MCF 10A (cell line): ENCODE measurements at regions not wholly inside any gene's neighbourhood (a gene's known extent, or its start where the extent isn't known, plus 50 kb on each side); places are given as distances from the start of the nearest gene placed in this dataset.

ENCODE experiments used
- BruUV-seq: library from RNA; stranded (reverse); fragments of 400-500 nt; replicated peaks from 2 replicates; lab custom pipeline; 2021; lab: Mats Ljungman, UMichigan
- CTCF ChIA-PET: fragments of 300-600 bp; sonication (Branson Sonifier 250); formaldehyde crosslinking; extraction: SDS; loops from one replicate; lab custom pipeline; 2021; ENCODE audit warnings: antibody characterized with exemption, inconsistent platforms; lab: Yijun Ruan, JAX
- POLR2A ChIA-PET: fragments of 300-600, 350-650 bp; sonication (Branson Sonifier 250); formaldehyde crosslinking; extraction: SDS; loops from one replicate; lab custom pipeline; 2020; ENCODE audit warnings: antibody characterized with exemption, inconsistent platforms; lab: Yijun Ruan, JAX
- DNase-seq: peaks from one replicate; pipeline ENCODE4 v3.0.0-alpha.2; 2018; ENCODE audit not compliant: unreplicated experiment
- H3K27ac Mint-ChIP-seq: one replicate; pipeline ENCODE4 v1.8.0; 2022; ENCODE audit warnings: mild to moderate bottlenecking, low read depth, mixed read lengths; ENCODE audit not compliant: unreplicated experiment
- H3K27me3 Mint-ChIP-seq: one replicate; pipeline ENCODE4 v1.8.0; 2022; ENCODE audit warnings: mixed read lengths; ENCODE audit not compliant: insufficient read depth, unreplicated experiment
- H3K36me3 Mint-ChIP-seq: one replicate; pipeline ENCODE4 v1.8.0; 2022; ENCODE audit warnings: mild to moderate bottlenecking, moderate library complexity, mixed read lengths; ENCODE audit not compliant: insufficient read depth, unreplicated experiment
- H3K4me1 Mint-ChIP-seq: one replicate; pipeline ENCODE4 v1.8.0; 2022; ENCODE audit warnings: mixed read lengths; ENCODE audit not compliant: insufficient read depth, unreplicated experiment
- H3K4me3 Mint-ChIP-seq: one replicate; pipeline ENCODE4 v1.8.0; 2022; ENCODE audit warnings: mild to moderate bottlenecking, moderate library complexity, mixed read lengths; ENCODE audit not compliant: unreplicated experiment
- H3K9me3 Mint-ChIP-seq: one replicate; pipeline ENCODE4 v1.8.0; 2022; ENCODE audit warnings: mixed read lengths; ENCODE audit not compliant: unreplicated experiment
- intact Hi-C: fragments of 100-400 bp; cut with micrococcal nuclease; formaldehyde crosslinking; loops from 2 replicates; pipeline ENCODE4 v1.14.1; 2022
- TF ChIP-seq, protein P1 (sequence below): fragments of 200-600 bp; IDR thresholded peaks from one replicate; pipeline ENCODE4 v1.8.0; 2022; ENCODE audit warnings: antibody characterized with exemption, mild to moderate bottlenecking; ENCODE audit not compliant: unreplicated experiment

DNA sequence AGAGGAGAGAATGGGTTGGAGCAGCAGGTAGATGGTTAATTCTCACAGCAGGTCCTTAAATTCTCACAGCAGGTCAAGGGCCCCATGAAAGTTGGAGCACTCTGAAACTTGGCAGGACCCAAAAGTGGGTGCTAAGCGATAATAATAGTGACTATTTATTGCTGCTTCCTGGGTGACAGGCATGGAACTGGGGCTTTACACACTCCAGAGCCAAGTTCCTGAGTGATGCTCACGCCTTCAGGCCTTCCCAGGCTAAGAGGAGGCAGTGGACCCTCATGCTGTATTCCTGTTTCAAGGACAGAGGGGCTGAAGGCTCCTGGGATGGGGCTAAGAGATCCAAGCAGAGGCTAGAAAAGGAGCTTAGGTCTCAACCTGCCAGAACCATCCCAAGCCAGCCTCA, 180.9 kb upstream of the VASH1 start:
- CTCF ChIA-PET = no interaction called here
- TF ChIP-seq, protein P1, sequence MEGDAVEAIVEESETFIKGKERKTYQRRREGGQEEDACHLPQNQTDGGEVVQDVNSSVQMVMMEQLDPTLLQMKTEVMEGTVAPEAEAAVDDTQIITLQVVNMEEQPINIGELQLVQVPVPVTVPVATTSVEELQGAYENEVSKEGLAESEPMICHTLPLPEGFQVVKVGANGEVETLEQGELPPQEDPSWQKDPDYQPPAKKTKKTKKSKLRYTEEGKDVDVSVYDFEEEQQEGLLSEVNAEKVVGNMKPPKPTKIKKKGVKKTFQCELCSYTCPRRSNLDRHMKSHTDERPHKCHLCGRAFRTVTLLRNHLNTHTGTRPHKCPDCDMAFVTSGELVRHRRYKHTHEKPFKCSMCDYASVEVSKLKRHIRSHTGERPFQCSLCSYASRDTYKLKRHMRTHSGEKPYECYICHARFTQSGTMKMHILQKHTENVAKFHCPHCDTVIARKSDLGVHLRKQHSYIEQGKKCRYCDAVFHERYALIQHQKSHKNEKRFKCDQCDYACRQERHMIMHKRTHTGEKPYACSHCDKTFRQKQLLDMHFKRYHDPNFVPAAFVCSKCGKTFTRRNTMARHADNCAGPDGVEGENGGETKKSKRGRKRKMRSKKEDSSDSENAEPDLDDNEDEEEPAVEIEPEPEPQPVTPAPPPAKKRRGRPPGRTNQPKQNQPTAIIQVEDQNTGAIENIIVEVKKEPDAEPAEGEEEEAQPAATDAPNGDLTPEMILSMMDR = no peak
- no peak overlapping the region for H3K27ac Mint-ChIP-seq
- POLR2A ChIA-PET = no interaction called here
- BruUV-seq = no TSS peak
- no peak for DNase-seq
- H3K36me3 Mint-ChIP-seq = no peaks in the 10 kb centered on the region
- H3K4me1 Mint-ChIP-seq = peaks cover 10% of the 10 kb centered on the region
- H3K9me3 Mint-ChIP-seq = no peaks in the 10 kb centered on the region
- no peak overlapping the region for H3K4me3 Mint-ChIP-seq
- intact Hi-C loops = no loop called here
- no peaks in the 10 kb centered on the region for H3K27me3 Mint-ChIP-seq

DNA sequence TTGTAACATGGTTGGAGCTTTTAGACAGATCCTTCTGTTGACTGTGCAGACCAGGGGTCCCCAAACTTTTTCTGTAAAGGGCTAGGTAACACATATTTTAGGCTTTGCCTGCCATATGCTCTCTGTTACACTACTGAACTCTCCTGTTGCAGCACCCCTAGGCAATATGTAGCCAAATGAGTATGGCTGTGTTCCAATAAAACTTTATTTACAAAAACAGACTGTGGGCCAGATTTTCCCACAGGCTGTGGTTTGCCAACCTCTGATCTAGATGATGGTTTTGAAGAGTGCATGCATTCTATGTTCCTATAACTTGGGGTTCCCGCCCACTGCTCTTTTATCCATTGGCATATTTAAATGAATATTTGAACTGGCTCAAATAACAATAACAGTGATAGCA, 180.3 kb upstream of the VASH1 start:
- no peaks in the 10 kb centered on the region for H3K27me3 Mint-ChIP-seq
- intact Hi-C loops = no loop called here
- no peak overlapping the region for H3K27ac Mint-ChIP-seq
- ChIA-PET POLR2A (interaction anchor here (0.6 kb wide), 1 partner anchor 607 kb away, joined by 3 read pairs; no protein-coding TSS in a partner anchor), CTCF (no interaction called here)
- H3K4me1 Mint-ChIP-seq = peaks cover 8% of the 10 kb centered on the region
- H3K9me3 Mint-ChIP-seq = no peaks in the 10 kb centered on the region
- TF ChIP-seq, protein P1 = no peak
- DNase-seq = no peak
- no peak overlapping the region for H3K4me3 Mint-ChIP-seq
- no peaks in the 10 kb centered on the region for H3K36me3 Mint-ChIP-seq
- no TSS peak for BruUV-seq

DNA sequence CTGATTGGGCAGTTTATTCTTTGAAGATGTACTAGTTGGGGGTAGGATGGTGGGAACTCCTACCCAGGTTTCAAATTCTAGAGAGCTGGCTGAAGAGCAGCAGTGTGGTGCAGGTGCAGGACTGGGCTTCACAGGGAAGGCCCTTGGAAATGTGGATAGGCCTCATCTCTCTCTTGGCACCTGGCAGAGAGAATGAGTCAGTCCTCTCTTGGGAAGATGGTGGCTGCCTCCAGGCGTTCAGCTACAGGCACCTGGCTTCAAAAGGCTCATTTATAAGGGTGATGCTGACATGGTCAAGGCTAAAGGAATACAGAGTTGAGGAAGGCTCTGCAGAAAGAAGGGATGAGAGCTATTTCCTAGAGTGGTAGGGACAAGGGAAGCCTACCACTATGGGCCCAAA, 179.7 kb upstream of the VASH1 start:
- Mint-ChIP-seq H3K36me3 (no peaks in the 10 kb centered on the region), H3K4me3 (no peak overlapping the region), H3K27ac (no peak overlapping the region), H3K27me3 (no peaks in the 10 kb centered on the region), H3K9me3 (no peaks in the 10 kb centered on the region), H3K4me1 (peaks cover 2% of the 10 kb centered on the region)
- no TSS peak for BruUV-seq
- DNase-seq = no peak
- intact Hi-C loops = no loop called here
- POLR2A ChIA-PET = interaction anchor here (0.6 to 0.9 kb wide), 2 partner anchors 13 to 608 kb away, joined by 3 read pairs; no protein-coding TSS in a partner anchor
- TF ChIP-seq, protein P1 = no peak
- CTCF ChIA-PET = no interaction called here

DNA sequence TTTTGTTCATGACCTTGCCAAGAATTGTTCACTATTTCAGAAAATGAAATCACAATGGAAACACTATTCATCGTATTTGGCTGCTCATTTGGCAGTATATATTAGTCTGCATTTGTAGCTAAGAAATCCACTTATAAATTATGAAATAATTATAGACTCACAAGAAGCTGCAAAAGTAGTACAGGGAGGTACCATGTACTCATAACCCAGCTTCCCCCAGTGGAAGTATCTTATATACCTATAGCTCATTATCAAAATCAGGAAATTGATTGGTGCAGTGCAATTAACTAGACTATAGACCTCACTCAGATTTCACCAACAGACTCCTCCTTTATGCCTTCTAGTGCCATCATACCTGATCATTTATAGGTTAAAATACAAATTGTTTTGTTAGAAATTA, 178.8 kb upstream of the VASH1 start:
- Mint-ChIP-seq H3K36me3 (no peaks in the 10 kb centered on the region), H3K4me3 (no peak overlapping the region), H3K9me3 (no peaks in the 10 kb centered on the region), H3K27me3 (no peaks in the 10 kb centered on the region), H3K4me1 (no peaks in the 10 kb centered on the region), H3K27ac (no peak overlapping the region)
- TF ChIP-seq, protein P1 = no peak
- POLR2A ChIA-PET = no interaction called here
- CTCF ChIA-PET = no interaction called here
- intact Hi-C loops = no loop called here
- BruUV-seq = no TSS peak
- DNase-seq = no peak
